Vagina (tissue), 2 donors: ENCODE measurements at regions not wholly inside any gene's neighbourhood (a gene's known extent, or its start where the extent isn't known, plus 50 kb on each side); places are given as distances from the start of the nearest gene placed in this dataset.

Experiments
- POLR2A ChIP-seq, 2 donors: fragments of 450-650 bp; IDR thresholded peaks; one replicate each; pipeline ENCODE4 v1.6.1; 2017; ENCODE audit warnings: antibody characterized with exemption in 2 of 2, mild to moderate bottlenecking in 2 of 2, moderate library complexity in 2 of 2
- TF ChIP-seq, protein P1 (sequence below), 3 experiments: fragments of 450-650 bp in 2 of 3; fragments of 200-600 bp in 1 of 3; sonication (generic) in 1 of 3; IDR thresholded peaks; one replicate each; pipeline ENCODE4 v1.5.1; 2017 to 2019; ENCODE audit warnings: antibody characterized with exemption in 3 of 3, mild to moderate bottlenecking in 2 of 3, moderate library complexity in 2 of 3

DNA sequence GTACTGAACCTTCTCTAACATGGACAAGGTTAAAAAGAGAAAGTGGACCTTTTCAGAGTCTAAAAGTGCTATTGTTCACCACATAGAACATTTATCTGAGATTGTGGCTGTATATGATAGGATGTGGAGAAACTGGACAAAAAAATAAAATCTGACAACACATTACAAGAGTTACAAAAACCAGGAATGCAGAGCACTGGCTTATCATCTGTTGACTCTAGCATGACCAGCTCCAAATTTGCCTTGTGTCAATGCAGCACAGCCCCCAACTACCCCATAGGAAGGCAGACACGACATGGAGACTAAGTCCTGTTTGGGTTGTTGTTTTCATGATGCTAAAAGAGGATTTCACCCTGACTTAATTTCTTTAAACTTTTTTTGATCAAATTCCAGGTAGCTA, 436.9 kb upstream of the MARCKS start:
- TF ChIP-seq, protein P1, sequence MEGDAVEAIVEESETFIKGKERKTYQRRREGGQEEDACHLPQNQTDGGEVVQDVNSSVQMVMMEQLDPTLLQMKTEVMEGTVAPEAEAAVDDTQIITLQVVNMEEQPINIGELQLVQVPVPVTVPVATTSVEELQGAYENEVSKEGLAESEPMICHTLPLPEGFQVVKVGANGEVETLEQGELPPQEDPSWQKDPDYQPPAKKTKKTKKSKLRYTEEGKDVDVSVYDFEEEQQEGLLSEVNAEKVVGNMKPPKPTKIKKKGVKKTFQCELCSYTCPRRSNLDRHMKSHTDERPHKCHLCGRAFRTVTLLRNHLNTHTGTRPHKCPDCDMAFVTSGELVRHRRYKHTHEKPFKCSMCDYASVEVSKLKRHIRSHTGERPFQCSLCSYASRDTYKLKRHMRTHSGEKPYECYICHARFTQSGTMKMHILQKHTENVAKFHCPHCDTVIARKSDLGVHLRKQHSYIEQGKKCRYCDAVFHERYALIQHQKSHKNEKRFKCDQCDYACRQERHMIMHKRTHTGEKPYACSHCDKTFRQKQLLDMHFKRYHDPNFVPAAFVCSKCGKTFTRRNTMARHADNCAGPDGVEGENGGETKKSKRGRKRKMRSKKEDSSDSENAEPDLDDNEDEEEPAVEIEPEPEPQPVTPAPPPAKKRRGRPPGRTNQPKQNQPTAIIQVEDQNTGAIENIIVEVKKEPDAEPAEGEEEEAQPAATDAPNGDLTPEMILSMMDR (IDR thresholded peaks at IDR 0.05) = no peak
- no peak for TF ChIP-seq POLR2A (IDR thresholded peaks at IDR 0.05)
